ENCODE measurements at regions not wholly inside any gene's neighbourhood (a gene's known extent, or its start where the extent isn't known, plus 50 kb on each side); places are given as distances from the start of the nearest gene placed in this dataset.

DNA sequence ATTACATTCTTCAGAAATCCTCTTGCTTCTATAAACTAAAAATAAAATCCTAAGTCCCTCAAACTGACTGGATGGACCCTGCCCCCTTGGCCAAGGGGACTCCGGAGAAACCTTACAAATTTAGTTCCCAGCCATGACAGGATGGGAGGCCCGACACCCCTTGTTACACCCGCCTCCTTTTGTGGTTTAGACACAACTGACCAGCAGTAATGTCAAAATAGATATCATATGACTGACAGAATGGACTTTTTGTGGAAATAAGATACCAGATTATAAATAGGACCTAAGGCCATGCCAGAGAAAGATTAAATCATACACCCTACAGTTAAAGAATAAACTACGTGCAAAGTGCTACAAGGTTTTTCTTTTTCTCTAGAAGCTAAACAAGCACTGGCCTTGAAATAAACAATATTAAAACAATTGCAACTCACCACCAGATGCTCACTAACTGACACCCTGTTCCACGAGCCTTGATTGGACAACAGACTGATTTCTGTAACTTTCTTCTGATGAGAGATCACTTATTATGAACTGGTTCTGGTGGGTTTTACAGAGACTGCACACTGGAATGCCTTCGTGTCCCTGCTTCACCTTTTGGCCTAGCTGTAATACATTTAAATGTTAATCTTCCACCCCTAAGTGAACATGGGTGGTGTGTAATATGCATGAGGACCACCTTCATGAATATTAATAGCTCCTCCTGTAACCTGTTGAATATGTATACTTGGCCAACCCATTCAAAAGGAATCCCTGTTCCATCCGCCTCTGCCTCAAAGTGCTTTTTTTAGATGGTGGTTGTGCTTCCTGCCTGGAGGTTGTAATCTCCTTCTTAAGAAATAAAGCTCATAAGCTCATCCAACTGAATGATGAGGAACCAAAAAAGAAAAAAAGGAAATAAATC, 99.6 kb downstream of the ODF2L start:
- DNase-seq, result peak; percentile 89

DNA sequence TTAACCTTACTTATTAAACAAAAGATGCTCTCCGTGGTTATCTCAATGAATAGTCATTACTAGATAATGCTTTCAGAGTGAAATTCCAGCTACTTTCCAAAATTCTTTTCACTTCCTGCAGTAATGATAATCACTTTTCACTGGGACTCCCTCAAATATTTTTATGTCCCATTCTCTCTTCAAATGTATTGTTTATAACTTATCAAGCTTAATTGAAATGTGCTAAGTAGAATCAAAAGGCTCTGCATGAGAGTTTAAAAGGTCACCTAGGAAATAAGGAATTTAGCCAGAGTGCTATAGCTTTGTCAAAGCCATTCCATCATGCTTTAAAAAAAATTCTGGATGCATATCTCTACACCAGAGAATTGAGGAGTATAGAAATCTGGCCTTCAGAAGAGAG, 106.4 kb downstream of the ODF2L start:
- DNase-seq, result no peak

GRCh38 chr1:86289161-86289560, 107.0 kb downstream of the ODF2L start:
- DNase-seq, result no peak

GRCh38 chr1:86288586-86289147, 107.5 kb downstream of the ODF2L start:
- DNase-seq, result no peak

- no peak for DNase-seq
These were observed 110.3 kb downstream of the ODF2L start for GRCh38 chr1:86285796-86286195.

DNA sequence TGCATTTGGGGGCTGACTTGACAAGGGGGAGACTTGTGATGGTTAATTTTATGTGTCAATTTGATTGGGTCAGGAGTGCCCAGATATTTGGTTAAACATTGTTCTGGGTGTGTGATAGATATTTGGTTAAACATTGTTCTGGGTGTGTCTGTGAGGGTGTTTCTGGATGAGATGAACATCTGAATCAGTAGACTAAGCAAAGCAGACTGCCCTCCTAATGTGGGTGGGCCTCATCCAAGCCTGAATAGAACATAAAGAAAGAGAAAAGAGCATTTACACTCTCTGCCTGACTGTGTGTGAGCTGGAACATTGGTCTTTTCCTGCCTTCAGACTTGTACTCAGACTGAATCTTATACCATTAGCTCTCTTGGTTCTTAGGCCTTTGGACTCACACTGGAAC, 113.5 kb downstream of the ODF2L start:
- no peak for DNase-seq

DNA sequence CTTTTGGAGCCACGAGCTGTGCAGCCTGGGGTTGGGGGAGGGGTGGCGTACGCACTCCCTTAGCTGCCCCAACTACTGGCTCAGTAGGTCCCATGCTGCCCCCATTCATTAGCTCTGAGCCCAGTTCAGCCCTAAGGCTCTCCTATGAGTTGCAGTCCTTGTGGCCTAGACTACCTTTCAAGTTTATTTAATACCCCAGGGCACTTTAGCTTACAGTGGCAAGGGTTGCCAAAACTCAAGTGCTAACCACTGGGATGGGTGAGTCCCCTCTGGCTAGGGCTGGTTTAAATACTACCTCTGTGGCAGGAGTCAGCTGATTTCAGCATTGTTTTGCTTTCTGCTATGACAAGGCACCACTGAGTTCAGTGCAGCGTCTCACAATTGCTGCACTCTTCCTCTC, 118.2 kb downstream of the ODF2L start:
- DNase-seq, result no peak

DNA sequence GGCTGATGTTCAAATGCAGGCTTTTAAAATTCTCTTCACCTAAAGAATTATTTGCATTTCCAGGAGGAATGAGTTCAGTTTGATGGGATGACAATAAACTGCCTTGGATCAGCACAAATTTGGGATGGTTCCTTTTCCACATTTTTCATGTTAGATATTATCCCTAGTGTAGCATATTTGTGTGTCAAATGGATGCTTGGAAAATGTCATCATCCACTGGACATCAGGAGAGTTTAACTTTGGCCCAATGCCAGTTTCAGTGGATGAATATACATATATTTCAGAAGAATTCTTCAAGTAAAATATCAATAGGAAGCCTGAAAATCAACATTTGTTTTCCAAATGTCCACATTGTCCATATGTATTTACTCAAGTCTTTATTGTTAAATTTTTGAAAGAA, 116.5 kb upstream of the COL24A1 start:
- no peak for DNase-seq

DNA sequence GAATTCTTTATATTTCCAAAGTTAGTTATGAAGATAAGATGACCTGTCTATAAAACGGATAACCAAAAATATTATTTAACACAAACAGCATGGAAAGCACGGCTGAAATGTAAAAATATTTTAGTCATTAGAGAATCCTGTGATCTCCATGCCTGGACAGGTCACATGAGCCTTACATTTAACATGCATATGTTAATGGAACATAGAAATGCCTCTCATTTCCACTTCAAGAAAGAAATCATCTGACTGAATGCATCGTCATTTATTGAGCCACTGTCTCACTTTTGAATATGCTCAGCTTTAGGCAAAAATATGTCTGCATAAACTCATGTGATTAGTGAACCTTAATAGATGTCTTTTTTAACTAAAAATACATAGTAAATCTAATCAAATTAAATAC, 115.5 kb upstream of the COL24A1 start:
- no peak for DNase-seq

DNA sequence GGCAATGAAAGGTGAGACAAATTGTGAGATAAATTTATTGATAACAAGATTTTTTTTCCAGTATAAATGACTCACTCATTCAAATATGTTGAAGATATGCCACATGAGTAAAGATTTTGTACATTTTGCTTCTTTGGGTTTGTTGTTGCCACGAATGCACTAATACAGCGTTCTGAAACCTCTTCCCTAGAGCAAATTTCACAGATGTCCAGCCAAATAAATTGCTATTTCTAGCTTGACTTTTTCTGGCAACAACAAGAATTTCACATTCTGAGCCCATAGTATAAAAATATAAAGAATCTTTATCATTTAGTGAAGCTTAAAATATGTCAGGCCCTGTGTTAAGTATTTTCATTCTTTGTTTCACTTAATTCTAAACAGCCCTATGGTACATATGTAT, 114.5 kb upstream of the COL24A1 start:
- no peak for DNase-seq

DNA sequence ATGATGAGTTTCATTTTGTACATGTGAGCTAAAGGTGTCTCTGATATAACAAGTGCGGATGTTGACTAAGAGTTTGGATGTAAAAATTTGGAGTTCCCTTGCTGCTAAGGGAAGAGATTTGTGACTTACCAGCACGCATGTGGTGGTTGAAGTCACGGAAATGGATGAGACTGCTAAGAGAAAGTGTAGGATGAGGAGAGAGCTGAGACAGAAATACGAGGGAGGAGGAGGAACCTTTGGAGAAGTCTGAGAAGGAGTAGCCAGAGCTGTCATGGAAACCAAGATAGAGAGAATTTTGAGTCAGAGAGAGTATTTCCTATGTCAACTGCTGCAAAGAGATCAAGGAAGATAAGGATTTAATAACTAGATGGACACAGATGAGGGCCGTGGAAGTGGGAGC, 106.5 kb upstream of the COL24A1 start:
- DNase-seq, result no peak

DNA sequence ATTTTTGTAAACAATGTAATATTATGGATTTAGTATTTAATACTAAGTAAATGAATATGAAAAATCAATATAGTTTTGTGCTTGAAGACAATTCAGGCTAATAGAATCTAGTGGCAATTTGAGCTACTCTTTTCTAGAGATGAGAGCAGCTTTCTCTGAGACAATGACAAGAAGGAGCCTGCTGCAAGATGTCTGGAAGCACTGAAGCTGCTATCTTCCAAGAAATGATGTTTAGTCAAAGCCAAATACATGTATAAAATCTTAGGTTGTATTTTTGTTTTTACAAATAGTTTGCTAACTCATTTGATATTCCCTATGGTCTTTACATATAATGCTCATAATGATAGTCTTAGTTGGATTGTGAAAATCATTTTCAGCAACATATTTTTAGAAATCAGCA, 103.9 kb upstream of the COL24A1 start:
- no peak for DNase-seq

GRCh38 chr1:86259390-86259789, 102.8 kb upstream of the COL24A1 start:
- peak; percentile 43 for DNase-seq

- DNase-seq, result no peak
These were observed 101.5 kb upstream of the COL24A1 start for GRCh38 chr1:86258101-86258500.

- DNase-seq, result no peak
These were observed 91.2 kb upstream of the COL24A1 start for GRCh38 chr1:86247597-86248279.

- no peak for DNase-seq
These were observed 89.1 kb upstream of the COL24A1 start for GRCh38 chr1:86245566-86246190.

GRCh38 chr1:86239894-86240293, 83.3 kb upstream of the COL24A1 start:
- no peak for DNase-seq

DNA sequence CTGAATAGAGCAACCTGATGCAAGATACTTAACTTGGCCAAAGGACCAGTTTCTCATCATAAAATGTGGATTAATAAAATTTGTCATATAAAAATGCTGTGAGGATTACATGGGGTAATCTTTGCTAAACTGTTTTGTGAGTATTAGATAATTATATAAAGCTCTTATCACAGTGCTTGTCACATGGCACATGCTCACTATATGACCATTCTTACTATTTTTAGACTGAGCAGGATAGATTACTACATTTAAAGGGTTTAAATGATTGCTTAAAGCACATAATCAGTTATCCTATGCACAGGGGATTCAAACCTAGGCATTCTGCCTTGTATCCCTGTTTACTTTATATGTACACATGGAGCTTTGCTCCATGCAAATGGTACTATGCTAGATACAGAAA, 82.9 kb upstream of the COL24A1 start:
- DNase-seq, result no peak

GRCh38 chr1:86238226-86238625, 81.7 kb upstream of the COL24A1 start:
- DNase-seq, result no peak

GRCh38 chr1:86235852-86236251, 79.3 kb upstream of the COL24A1 start:
- no peak for DNase-seq

- peak; percentile 54 for DNase-seq
These were observed 76.8 kb upstream of the COL24A1 start for GRCh38 chr1:86233403-86233802.

DNA sequence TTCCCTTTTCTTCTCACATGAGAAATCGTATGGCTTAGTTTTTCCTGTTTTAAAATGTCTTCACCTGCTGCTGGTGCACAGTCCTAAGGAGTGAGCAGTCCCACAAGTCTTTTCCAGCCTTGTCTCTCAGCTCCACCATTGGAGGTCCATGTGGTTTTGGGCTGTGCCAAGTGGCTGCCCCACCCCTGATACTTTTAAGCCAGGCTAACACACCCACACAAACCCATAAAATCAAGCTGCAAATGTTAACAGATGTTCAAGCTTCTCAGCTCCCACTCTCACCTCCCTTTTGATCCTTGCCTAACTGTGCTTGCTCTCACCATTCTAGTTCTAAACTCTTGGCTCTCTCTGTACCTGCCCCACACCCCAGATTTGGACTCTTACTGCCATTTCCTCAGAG, 74.5 kb upstream of the COL24A1 start:
- peak; percentile 58 for DNase-seq

GRCh38 chr1:86229405-86229975, 72.9 kb upstream of the COL24A1 start:
- DNase-seq, result no peak

Measured in hematopoietic multipotent progenitor cell treated with erythropoietin and hydrocortisone succinate and interleukin-3 and kit ligand, for 4 days (in vitro differentiated cells).